PFSK-1 (cell line): ENCODE measurements at regions not wholly inside any gene's neighbourhood (a gene's known extent, or its start where the extent isn't known, plus 50 kb on each side); places are given as distances from the start of the nearest gene placed in this dataset.

ENCODE experiments used
- POLR2AphosphoS5 ChIP-seq: IDR thresholded peaks from 2 replicates; pipeline ENCODE4 v1.6.1; 2012; ENCODE audit warnings: low read depth, mild to moderate bottlenecking, control low read depth, low read length, moderate library complexity
- SIN3A ChIP-seq: IDR thresholded peaks from 2 replicates; pipeline ENCODE4 v1.6.1; 2012; ENCODE audit warnings: mild to moderate bottlenecking, low read length, moderate library complexity, borderline replicate concordance; ENCODE audit not compliant: insufficient read depth
- TAF1 ChIP-seq: IDR thresholded peaks from 2 replicates; pipeline ENCODE4 v1.6.1; 2012; ENCODE audit warnings: low read length, control low read depth, borderline replicate concordance; ENCODE audit not compliant: insufficient read depth
- TF ChIP-seq, protein P1 (sequence below), 2 experiments: IDR thresholded peaks; 2 replicates each; pipeline versions ENCODE4 v1.6.1 to v1.8.0; 2011 to 2012; ENCODE audit warnings: low read depth in 2 of 2, low read length in 2 of 2, control low read depth in 1 of 2, inconsistent platforms in 1 of 2, mild to moderate bottlenecking in 1 of 2, moderate library complexity in 1 of 2; ENCODE audit not compliant: insufficient read depth in 1 of 2

DNA sequence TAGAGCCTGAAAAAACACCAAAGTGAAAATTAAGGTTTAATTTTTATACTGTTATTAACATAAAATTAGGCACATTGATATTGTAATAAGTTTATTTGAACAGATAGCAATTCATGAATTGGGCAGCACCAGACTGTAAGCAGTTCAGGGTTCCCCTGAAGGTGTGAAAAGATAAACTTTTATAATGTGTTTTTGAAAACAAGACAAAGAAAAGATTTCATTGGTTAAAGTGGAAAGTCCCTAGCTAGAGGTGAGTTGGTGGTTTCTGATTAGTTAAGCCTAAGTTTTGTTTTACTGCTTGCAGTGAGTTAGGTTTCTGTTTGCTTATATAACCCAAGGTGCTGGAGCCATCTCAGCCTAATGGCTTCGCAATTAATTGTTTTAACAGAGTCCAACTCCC is 96.5 kb upstream of the RPS23 start:
- no peak for TF ChIP-seq SIN3A
- TF ChIP-seq, protein P1, sequence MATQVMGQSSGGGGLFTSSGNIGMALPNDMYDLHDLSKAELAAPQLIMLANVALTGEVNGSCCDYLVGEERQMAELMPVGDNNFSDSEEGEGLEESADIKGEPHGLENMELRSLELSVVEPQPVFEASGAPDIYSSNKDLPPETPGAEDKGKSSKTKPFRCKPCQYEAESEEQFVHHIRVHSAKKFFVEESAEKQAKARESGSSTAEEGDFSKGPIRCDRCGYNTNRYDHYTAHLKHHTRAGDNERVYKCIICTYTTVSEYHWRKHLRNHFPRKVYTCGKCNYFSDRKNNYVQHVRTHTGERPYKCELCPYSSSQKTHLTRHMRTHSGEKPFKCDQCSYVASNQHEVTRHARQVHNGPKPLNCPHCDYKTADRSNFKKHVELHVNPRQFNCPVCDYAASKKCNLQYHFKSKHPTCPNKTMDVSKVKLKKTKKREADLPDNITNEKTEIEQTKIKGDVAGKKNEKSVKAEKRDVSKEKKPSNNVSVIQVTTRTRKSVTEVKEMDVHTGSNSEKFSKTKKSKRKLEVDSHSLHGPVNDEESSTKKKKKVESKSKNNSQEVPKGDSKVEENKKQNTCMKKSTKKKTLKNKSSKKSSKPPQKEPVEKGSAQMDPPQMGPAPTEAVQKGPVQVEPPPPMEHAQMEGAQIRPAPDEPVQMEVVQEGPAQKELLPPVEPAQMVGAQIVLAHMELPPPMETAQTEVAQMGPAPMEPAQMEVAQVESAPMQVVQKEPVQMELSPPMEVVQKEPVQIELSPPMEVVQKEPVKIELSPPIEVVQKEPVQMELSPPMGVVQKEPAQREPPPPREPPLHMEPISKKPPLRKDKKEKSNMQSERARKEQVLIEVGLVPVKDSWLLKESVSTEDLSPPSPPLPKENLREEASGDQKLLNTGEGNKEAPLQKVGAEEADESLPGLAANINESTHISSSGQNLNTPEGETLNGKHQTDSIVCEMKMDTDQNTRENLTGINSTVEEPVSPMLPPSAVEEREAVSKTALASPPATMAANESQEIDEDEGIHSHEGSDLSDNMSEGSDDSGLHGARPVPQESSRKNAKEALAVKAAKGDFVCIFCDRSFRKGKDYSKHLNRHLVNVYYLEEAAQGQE (IDR thresholded peaks at IDR 0.05; ENCODE audit: insufficient read depth in 1 of 2, low read depth in 2 of 2, low read length in 2 of 2) = no peak
- no peak for TF ChIP-seq TAF1
- TF ChIP-seq POLR2AphosphoS5 = no peak
